ENCODE measurements at regions not wholly inside any gene's neighbourhood (a gene's known extent, or its start where the extent isn't known, plus 50 kb on each side); places are given as distances from the start of the nearest gene placed in this dataset.

DNA sequence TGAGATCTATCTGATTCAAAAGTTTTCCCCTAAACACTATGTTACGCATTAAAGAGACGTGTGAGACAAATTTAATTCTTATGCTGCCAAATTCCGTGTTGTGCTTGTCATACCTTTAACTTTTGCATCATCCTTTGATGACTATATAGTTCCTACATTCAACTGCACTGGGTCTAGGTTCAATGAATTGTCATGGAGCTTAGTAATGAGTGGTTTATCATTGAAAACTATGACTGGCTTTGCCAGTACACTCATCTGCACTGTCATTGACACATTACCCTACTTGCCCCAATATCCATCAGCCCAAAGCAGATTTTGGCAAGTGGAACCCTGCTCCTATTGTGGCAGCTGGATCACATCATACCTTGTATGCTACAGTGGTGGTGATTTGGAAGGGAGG lies 882.9 kb upstream of the SLIT2 start:
- Histone ChIP-seq H3K27me3 (ENCODE audit: control insufficient read depth, insufficient read depth, low read length) (no peaks in the 10 kb centered on the region), H3K36me3 (ENCODE audit: control insufficient read depth, insufficient read depth, low read length) (no peaks in the 10 kb centered on the region), H3K4me3 (ENCODE audit: low read depth, low read length) (no peak overlapping the region)
- DNase-seq (ENCODE audit: low read depth): no peak
- TF ChIP-seq, protein P1, sequence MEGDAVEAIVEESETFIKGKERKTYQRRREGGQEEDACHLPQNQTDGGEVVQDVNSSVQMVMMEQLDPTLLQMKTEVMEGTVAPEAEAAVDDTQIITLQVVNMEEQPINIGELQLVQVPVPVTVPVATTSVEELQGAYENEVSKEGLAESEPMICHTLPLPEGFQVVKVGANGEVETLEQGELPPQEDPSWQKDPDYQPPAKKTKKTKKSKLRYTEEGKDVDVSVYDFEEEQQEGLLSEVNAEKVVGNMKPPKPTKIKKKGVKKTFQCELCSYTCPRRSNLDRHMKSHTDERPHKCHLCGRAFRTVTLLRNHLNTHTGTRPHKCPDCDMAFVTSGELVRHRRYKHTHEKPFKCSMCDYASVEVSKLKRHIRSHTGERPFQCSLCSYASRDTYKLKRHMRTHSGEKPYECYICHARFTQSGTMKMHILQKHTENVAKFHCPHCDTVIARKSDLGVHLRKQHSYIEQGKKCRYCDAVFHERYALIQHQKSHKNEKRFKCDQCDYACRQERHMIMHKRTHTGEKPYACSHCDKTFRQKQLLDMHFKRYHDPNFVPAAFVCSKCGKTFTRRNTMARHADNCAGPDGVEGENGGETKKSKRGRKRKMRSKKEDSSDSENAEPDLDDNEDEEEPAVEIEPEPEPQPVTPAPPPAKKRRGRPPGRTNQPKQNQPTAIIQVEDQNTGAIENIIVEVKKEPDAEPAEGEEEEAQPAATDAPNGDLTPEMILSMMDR (IDR thresholded peaks at IDR 0.05; ENCODE audit: insufficient read depth, low read length, poor library complexity, severe bottlenecking): no peak

DNA sequence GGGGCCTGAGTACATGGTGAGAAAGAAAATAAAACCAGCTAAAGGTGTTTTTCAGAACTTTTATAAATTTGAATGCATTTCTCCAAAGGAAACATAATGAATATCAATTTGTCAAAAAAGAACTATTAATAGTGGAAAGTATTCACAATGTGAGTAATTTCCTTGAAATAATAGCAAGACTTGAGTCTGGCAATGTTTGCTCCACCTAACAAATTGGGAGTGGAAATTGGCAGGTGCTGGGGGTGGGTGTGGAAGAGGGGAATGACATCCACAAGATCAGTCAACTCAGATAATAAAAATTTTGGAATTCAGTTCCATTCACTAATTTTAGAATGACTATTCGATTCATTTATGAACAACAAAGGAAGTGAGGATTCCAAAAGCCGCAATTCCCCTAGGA lies 884.8 kb upstream of the SLIT2 start:
- Histone ChIP-seq H3K4me3 (ENCODE audit: low read depth, low read length) (no peak overlapping the region), H3K27me3 (ENCODE audit: control insufficient read depth, insufficient read depth, low read length) (no peaks in the 10 kb centered on the region), H3K36me3 (ENCODE audit: control insufficient read depth, insufficient read depth, low read length) (no peaks in the 10 kb centered on the region)
- TF ChIP-seq, protein P1 (IDR thresholded peaks at IDR 0.05; ENCODE audit: insufficient read depth, low read length, poor library complexity, severe bottlenecking): no peak
- no peak for DNase-seq (ENCODE audit: low read depth)

DNA sequence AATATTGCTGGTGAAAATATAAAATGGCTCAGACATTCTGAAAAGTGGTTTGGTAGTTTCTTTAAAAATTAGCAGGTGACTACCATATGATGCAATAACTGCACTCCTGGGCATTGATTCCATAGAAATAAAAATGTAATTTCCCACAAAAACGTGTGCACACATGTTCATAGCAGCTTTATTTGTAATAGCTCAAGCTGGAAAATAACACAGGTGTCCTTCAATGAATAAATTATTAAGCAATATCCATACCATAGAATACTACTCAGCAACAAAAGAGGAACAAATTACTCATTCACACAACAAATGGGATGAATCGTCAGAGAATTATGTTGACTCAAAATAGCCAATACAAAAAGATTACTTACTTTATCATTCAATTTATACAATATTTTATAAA lies 893.7 kb upstream of the SLIT2 start:
- no peak for DNase-seq (ENCODE audit: low read depth)
- TF ChIP-seq, protein P1 (IDR thresholded peaks at IDR 0.05; ENCODE audit: insufficient read depth, low read length, poor library complexity, severe bottlenecking): no peak
- H3K27me3 ChIP-seq (ENCODE audit: control insufficient read depth, insufficient read depth, low read length): no peaks in the 10 kb centered on the region
- H3K4me3 ChIP-seq (ENCODE audit: low read depth, low read length): no peak overlapping the region
- no peaks in the 10 kb centered on the region for H3K36me3 ChIP-seq (ENCODE audit: control insufficient read depth, insufficient read depth, low read length)

DNA sequence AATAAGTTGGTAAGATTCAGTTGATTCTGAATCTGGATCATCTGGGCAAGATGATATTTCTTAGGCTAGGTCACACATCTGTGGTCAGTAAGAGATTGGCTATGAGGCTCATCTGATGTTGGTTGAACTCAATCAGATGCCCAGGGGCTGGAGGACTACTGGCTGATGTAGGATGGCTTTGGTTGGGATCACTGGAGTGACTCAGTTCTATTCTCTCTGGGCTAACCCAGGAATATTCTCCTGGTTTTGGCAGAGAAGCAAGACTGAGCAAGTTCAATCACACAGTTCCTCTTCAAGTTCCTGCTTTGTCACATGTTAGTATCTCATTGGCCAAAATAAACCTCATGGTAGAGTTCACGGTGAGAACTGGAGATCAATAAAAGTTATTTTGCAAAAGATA lies 902.3 kb upstream of the SLIT2 start:
- TF ChIP-seq, protein P1 (IDR thresholded peaks at IDR 0.05; ENCODE audit: insufficient read depth, low read length, poor library complexity, severe bottlenecking): no peak
- DNase-seq (ENCODE audit: low read depth): no peak
- H3K27me3 ChIP-seq (ENCODE audit: control insufficient read depth, insufficient read depth, low read length): no peaks in the 10 kb centered on the region
- H3K36me3 ChIP-seq (ENCODE audit: control insufficient read depth, insufficient read depth, low read length): no peaks in the 10 kb centered on the region
- no peak overlapping the region for H3K4me3 ChIP-seq (ENCODE audit: low read depth, low read length)

DNA sequence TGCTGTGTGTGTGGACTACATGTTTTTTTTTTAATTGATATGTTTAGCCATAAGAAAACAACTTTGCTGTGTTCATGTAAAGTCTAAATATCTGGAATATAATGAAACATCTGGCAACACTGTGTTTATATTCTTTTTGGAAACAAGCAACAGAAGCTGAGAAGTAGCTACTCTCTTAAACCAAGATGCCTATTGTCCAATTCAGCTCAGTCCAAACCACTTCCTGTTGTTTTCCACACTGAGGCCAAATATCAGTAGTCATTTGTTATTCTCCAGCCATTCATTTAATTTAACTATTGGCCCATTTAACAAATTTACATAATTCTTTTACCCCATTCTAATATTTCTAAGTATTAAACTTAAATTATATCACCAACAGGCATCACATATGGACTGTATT lies 903.0 kb upstream of the SLIT2 start:
- Histone ChIP-seq H3K36me3 (ENCODE audit: control insufficient read depth, insufficient read depth, low read length) (no peaks in the 10 kb centered on the region), H3K4me3 (ENCODE audit: low read depth, low read length) (no peak overlapping the region), H3K27me3 (ENCODE audit: control insufficient read depth, insufficient read depth, low read length) (no peaks in the 10 kb centered on the region)
- TF ChIP-seq, protein P1 (IDR thresholded peaks at IDR 0.05; ENCODE audit: insufficient read depth, low read length, poor library complexity, severe bottlenecking): no peak
- DNase-seq (ENCODE audit: low read depth): no peak

DNA sequence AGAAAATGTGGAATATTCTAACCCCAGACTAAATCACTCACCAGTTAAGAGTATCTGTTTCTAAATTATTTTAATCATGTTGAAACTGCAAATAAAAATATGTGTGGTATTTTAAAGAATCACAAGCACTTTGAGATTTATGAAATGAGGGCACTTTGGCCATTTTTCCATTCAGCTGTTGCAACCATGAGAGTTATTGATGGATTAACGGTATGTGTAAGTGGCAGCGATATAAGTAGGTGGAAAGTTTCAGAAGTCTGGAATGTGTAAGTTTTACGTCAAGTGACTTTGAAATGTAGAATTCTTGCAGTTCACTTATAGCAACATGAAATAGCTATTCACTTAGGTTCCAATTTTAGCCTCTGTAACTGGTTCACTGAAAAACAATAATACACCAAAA lies 905.1 kb upstream of the SLIT2 start:
- Histone ChIP-seq H3K27me3 (ENCODE audit: control insufficient read depth, insufficient read depth, low read length) (no peaks in the 10 kb centered on the region), H3K36me3 (ENCODE audit: control insufficient read depth, insufficient read depth, low read length) (no peaks in the 10 kb centered on the region), H3K4me3 (ENCODE audit: low read depth, low read length) (no peak overlapping the region)
- TF ChIP-seq, protein P1 (IDR thresholded peaks at IDR 0.05; ENCODE audit: insufficient read depth, low read length, poor library complexity, severe bottlenecking): no peak
- DNase-seq (ENCODE audit: low read depth): no peak
